Amniotic epithelial cell (primary cell): ENCODE measurements at regions not wholly inside any gene's neighbourhood (a gene's known extent, or its start where the extent isn't known, plus 50 kb on each side); places are given as distances from the start of the nearest gene placed in this dataset.

Experiments used
- DNase-seq: peaks from one replicate; pipeline ENCODE4 v3.0.0-alpha.2; 2010; ENCODE audit warnings: low read depth

DNA sequence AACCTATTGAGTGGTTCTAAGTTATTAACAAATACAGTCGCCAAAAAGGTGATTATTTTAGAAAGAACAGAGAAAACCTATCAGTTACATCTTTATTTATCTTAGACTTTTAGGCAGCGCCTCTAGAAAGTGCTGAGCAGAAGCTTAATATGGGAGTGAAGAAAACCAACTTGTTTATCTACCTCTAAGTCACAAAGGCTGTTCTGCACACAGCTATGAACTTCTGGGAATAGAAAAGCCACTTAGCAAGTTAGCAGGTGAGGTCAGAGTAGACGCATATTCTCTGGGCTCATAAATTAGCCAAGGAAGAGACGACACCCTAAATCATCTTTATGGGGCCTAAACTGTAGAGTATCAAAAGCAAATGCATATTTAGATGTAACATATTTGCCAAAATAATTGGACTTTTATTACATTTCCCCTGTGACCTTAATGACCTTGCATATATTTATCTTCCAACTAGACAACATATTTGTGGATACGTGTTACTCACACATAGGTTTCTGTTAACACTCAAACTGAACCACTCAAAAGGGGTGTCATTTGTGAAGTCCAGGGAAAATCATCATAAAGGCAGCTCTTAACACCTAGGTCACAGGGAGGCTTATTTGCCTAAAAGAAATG lies 267.1 kb downstream of the ADGB start:
- no peak for DNase-seq

DNA sequence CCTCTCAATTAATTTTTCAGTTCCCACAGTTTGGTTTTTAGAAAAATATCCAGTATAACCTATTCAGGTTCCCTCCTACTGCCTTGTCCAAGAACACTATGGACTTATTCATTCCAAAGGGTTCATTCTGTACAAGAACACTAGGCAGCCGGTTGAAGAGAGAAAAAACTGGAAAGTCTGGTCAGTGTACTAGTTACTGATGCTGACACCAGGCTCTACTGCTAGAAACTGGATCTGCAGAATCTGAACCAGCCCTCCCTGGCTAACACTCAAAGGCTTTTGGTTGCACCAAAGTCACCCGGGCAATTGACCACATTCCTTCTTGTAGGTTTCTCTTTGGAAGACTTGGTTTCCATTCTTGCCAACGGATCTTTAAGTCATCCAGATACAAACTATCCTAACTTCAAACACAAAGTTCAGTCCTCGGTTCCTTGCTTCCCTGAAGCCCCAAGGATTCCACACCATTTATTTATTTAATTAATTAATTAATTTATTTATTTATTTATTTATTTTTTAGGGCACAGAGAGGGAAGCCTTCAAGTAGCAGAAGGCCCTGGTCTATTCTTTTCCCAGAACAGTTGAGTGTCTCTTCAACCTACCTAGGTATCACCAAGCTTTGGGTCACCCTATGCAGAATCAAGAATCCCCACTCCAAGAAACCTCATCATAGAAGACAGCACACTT lies 268.1 kb downstream of the ADGB start:
- no peak for DNase-seq

DNA sequence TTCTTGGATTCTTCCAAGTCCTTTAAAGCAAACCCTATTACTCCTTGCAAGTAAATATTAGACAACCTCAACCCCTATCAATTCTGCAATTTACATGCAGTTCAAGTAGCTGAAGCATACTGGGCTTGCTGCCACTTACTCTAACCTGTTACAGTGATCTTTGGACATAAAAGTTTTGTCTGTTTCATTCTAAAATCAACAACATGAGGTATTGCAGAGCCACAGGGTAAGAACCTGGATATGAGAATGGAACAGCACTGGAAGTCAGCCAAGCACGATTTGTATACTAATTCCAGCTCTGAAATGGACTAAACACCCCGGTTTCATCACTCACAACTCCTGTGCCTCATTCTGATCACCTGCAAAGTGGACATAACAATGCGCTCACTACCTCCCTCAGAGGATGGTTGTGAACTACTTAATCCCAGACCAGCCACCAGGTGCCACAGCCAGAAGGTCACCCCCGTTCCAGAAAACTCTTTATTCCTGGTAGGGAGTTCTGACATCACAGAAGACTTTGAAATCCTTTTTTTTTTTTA lies 270.0 kb downstream of the ADGB start:
- no peak for DNase-seq

DNA sequence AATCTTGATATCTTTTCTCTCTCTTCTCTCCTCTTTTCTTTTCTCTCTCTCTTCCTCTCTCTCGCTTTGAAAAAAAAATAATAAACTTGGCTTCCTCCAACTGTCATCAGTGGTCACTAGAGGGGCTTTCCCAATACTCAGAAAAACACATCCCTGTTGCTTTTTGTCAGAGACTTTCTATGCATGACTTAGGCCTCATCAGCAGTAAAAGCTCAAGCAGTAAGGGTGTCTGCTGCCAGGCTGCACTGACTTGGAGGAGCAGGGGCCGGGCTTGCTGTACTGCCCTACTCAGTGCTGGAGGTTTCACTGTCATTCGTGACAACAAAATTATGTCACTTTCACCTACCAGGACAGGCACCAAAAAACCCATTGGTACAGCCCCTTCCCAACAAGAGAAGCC lies 272.0 kb downstream of the ADGB start:
- DNase-seq: no peak

DNA sequence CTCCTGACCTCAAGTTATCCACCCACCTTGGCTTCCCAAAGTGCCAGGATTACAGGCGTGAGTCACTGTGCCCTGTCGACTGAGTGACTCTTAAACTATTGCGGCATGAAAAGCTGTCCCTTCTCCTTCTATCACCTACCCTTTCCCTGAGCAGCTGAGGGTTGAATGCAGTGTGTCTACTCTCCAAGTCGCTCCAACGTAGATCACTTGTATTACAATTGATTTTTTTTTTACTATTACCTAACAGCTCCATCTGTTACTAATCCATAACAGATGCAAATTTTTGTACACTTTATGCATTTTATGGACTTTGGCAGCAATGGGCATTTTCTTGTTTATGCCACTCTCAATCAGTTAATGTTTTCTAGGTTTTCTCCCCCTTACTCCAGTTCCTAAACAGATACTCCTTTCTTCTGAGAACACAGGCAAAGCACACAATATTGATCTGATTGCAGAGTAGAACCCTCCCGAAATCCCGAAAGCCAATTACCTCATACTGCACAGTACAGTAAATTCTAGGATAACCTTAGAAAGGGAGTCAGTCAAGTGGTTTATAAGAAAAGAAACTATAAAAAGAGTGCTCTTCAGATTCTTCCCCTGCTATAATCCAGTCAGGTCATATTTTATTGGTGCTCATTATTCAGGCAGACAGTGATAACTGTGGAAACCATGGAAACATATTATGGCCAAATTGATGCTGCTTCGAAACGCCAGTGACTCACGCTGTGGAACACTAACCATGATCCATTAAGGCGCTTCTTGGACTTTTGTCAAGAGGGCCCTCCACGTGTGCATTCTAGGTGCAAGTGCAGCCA lies 273.0 kb downstream of the ADGB start:
- peak; percentile 30 for DNase-seq

DNA sequence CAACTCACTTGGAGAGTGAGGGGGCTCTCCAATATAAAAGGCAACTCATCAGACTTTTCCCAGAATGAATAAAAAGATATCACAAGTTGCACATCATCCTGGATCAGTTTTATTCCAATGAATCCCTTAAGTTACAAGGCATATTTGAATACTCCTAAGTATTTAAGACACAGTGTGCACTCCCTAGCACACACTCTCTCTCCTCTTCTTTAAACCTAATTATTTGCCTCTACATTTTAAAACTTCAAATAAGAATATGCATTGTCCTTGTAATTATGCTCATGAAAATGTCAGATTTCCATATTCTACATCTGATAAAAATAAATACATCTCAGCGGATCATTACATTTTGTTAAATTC lies 273.6 kb downstream of the ADGB start:
- no peak for DNase-seq

DNA sequence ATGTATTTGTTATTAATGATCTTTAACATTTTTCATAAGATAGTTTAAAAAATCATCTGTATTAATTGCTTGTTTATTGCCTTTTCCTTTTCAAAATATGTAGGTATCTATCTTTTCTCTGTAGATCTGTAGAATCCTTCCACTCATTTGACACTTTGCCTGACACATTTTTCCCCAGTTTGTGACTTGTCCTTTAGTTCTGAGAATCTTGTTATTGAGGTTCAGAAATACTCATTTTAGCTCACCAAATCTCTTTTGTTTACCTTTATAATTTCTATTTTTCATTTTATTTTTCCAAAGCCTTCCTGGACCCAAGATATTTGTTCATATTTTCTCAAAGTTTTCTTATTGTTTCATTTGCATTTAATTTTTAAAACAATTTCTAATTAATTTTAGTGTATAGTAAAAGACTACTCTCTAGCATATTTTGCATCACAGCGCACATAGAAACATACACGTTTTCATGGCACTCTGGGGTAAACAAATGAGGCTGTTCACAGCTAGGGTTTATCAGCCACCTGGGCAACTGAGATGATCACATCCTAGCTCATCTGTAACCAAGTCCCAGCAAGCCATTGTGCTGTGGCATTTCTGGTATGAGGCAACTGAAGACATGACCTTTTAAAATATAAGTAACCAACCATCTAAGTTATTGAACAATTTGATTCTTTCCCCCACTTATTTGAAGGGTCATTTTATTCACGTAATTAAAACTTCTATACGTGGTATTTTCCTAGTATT lies 275.7 kb downstream of the ADGB start:
- DNase-seq: no peak

DNA sequence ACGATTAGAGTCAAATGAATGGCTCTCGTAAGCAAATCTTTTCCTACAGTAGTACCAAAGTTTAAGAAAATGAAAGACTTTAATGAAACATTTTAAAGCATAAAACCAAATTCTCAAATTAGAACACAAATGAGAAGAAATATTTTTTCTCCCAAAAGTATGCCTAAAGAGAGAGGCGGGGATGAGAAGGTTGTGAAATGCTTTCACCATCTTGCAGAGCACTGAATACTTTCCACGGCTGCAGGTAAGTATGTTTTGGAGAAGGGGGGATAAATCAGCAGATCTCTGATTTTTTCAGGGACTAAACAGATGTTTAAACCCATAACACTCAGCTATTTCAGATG lies 277.1 kb downstream of the ADGB start:
- DNase-seq: no peak

DNA sequence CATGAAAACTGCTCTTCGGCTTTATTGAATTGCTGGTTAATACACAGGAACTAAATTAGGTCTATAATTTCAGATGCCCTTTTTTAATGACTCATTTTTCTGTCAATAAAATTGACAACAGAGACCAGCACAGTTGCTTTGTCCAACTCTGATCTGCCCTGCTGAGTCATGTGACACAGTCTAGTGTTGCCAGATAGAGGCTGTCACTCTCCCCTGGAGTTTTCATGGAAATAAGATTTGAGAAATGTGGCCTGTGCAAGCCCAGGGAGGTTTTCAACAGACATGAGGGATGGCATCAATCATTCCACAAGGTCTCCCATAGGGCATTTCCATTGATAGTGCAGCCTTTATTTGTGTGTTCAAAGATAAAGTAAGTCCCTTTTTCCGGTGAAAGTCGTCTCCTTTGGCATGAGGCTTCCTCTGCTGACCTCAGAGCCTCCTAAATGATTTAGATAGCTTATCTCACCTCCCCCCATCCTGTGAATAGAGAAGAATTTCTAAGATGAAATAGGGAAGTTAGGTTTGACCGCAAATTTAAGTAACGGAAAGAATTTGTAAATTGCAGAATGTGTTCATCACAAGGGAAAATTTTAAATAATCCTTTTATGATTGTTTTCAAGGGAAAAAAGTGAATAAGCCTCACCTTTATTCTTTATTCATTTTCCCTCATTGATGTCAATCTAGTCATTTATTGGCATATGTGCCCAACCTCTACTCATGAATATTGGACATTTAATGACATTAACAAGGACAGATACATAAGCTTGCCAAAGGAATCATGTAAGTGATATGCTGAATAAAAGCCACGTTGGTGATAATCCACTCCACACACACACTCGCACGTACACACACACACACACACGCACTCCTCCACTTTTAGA lies 277.7 kb downstream of the ADGB start:
- DNase-seq: peak; percentile 98

DNA sequence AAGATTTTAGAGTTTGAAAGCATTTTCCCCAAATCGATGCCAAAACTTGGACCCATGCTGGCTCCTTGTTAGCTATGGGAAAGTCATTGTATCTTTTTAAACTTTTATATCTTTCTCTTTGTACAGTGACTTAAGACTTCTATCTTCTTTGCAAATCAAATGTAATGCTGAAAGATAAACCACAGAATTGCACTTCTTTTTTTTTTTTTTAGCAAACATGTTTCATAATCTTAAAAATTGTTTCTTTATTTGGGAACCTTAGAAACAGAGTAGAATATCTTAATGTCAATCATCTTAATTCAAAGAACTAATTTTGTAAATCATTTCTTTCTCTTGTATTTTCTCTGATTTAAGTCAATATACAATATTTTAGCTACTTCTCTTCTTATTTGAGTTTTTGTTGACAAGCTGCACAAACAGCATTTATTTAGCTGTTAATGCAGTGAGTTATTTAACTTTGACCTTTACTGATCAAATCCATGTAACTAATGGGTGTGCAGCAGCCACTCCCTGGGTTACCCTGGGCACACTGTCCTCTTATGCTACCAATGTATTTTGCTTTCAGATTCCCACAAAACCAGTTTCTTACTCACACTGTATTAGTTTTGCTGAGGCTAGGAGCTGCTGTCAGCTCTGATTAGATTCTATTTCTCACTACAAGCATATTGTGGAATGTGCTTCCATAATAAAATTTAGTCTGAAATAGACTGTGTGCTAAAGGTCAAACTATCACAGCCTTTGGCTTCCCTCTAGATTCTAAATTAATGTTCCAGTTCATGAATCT lies 279.6 kb downstream of the ADGB start:
- DNase-seq: peak; percentile 27

DNA sequence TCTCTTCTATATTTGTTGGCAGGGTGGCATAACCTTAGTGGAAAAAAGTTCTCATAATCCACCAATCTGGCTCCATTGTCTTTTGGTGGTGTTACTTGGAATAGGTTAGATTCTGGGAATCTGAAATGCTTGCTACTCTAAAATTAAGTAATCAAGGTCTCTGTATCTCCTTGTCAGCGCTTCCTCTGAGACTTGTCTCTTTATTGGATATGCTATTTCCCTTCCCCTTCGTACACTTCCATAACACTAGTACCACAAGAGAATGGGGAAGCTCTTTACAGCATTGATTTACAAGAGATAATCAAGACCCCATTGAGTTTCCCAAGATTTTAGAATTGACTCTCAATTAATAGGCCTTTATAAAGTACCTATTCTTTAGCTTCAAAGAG lies 280.2 kb downstream of the ADGB start:
- DNase-seq: no peak

DNA sequence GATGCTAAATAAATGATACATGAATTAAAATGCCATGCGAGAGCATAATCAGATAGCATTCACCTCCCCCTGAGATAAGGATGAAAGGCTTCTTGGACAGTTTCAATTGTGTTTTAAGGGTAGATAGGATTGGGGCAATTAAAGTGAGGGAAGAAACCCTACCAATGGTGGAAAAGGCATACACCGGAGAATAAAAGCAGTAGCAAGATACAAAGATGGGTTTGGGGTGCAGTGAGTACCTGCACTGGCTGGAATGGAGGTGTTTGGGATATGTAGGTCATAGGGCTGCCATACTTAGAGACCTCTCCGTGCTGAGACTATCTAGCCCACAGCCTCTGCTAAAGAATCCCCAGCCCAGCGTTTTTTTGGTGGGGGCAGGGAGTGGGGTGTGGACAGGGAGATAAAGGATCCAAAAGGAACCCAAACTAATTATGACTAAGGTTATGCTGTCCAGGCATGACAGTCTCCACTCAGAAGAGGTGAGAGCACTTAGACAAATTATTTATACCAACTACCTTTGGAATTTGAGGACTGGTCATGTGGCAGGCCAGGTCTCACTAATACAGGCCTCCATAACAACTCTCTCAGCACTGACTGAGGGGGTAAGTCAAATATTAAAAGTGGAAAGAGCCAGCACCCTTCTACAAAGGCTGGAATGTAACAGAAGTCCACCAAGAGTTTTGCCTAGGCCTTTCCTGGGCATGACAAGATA lies 280.8 kb downstream of the ADGB start:
- no peak for DNase-seq

DNA sequence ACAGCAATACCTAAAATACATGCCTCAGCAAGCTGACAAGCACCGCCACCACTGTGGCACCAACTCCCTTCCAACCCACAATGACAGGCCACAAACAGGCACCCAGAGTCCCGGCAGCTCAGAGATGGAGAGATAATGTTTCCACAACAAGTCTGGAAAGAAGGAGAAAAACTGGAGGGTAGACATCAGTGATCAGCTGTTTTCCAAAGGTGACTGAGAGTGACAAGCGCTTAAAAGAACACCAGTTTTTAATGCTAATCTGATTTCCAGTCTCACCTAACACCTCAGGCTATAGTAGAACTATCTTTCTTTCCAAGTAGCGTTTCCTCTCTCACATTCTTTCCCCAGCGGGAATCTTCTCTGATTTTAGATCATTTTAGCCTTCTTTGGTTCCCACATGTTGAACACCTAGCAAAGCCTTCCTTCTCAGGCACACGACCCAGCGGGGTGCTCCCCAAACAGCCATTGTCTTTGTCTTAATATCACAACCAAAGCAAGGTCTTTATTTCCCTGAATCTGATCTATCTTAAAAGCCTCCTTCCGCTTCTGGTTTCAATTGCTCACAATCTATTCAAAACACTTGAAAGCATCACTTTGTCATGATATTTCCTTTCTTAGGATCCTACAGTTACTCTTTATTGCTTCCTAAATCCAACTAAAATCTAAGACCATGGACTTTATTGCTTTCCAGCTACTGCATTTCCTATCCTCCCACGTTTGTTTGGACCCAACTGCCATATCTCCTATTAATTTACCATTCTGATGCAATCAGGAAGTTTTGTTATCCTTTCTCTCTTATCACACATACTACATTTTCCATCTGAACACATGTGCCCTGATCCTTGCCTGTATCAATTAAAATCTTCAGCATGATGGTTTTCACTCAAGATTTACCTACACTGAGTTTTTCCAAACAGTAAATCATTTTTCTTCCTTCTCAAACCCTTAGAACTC lies 282.7 kb downstream of the ADGB start:
- DNase-seq: no peak

DNA sequence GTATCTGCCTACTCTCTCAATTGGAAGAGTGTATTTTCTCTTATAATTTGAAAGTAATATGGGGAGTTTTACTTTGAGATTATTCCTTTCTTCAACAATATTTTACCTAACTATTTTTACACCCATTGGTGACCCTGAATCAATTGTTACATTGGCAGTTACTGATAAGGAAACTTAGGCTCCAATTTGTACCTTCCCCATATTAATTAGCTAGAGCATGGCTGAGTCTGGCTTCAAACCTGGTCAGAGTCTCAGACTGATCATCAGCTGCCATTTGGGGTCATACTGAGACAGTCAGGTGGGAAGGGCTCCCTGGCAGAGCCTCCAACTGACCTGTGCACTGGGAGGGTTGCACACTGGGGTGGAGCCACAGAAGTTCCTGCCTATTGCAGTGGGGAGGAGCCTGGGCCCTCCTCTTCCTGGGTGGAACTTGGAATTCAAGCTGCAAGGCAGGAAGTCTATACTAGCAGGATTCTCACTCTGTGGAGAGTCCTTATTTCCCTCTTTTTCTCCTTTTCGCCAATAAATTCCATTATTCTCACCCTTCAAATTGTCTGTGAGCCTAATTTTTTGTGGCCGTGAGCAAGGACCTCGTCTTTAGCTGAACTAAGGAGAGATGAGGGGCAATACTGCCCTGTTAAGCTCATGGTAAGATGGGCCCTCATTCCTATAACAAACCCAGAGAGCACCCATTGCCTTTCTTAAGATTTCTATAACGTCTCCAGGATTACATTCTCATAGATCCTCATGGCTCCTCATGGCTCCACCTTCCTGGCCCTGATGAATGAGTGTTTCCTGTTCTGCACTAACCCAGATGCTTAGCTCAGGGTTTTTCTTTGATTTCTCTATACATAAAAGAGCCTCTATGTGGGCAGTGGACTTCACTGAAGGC lies 285.1 kb downstream of the ADGB start:
- no peak for DNase-seq

DNA sequence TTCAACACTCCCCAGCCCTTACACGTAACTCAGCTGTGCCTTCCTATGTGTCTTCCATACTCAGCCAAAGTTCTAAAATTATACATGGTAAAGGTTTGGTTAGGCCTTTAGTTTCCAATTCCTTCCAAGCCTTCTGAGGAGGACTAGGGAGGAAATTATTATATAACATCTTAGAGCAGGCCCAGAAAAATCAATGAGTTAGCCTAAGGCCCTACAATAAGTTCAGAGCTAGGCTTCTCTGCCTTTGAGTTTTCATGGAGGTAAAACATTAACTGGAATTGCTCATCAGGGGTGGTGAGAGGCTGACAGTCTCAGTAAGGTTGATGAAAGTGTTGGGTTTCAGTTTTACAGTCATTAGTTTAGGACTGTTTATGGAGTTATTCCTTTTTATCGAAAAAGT lies 286.0 kb downstream of the ADGB start:
- DNase-seq: no peak

DNA sequence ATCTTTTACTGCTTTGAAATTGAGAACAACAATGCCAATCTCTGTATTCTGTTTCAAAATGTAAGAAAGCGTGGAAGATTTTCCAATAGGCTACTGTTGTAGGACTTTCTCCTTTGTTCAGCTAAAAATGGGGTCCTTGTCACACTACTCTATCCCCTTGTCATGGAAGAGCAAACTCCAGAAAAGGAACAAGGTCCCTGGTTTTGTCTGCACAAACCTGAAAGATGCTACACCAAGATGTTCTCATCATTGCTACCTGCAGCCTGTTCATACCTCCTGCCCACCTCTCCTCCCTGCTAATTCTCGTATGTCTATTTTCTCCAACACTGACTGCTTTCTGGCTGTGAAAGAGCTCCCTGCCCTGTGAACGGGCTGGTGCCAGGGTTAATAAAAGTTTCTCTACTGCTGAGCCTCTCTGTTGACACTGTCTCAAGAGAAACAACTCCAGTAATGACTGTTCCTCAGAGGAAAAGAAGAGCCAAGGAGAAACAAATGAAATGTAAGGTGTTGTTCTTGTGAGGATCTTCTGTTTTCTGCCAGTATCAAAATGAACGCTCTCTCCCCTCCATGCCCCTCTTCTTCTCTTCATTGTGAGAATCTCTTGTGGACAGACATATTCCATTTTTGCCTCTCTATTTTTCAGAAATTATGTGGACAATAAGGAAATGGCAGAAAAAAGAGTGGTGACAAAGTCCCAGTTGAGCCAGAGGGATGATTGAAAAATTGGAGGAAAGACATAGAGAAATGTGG lies 287.1 kb downstream of the ADGB start:
- no peak for DNase-seq
